Ishikawa (cell line): ENCODE measurements at regions not wholly inside any gene's neighbourhood (a gene's known extent, or its start where the extent isn't known, plus 50 kb on each side); places are given as distances from the start of the nearest gene placed in this dataset.

Experiments
- CEBPB ChIP-seq: IDR thresholded peaks from 2 replicates; pipeline ENCODE4 v1.6.1; 2012
- CREB1 ChIP-seq: IDR thresholded peaks from 2 replicates; pipeline ENCODE4 v1.6.1; 2012; ENCODE audit warnings: low read depth
- EGR1 ChIP-seq: IDR thresholded peaks from 2 replicates; pipeline ENCODE4 v1.6.1; 2012
- EP300 ChIP-seq: IDR thresholded peaks from 2 replicates; pipeline ENCODE4 v1.6.1; 2012; ENCODE audit warnings: borderline replicate concordance
- FOXM1 ChIP-seq: IDR thresholded peaks from 2 replicates; pipeline ENCODE4 v1.6.1; 2012; ENCODE audit warnings: low read depth, borderline replicate concordance
- NFIC ChIP-seq: IDR thresholded peaks from 2 replicates; pipeline ENCODE4 v1.6.1; 2012
- RAD21 ChIP-seq: IDR thresholded peaks from 2 replicates; pipeline ENCODE4 v1.6.1; 2012; ENCODE audit warnings: low read depth
- TAF1 ChIP-seq: IDR thresholded peaks from 2 replicates; pipeline ENCODE4 v1.6.1; 2012; ENCODE audit warnings: low read depth, mild to moderate bottlenecking
- TCF12 ChIP-seq: IDR thresholded peaks from 2 replicates; pipeline ENCODE4 v1.6.1; 2012; ENCODE audit warnings: low read depth
- TEAD4 ChIP-seq: IDR thresholded peaks from 2 replicates; pipeline ENCODE4 v1.6.1; 2012
- YY1 ChIP-seq: IDR thresholded peaks from 2 replicates; pipeline ENCODE4 v1.6.1; 2012; ENCODE audit warnings: low read depth
- ZBTB7A ChIP-seq: IDR thresholded peaks from 2 replicates; pipeline ENCODE4 v1.6.1; 2012; ENCODE audit warnings: low read depth
- TF ChIP-seq, protein P1 (sequence below): IDR thresholded peaks from 2 replicates; pipeline ENCODE4 v1.6.1; 2012
- TF ChIP-seq, protein P2 (sequence below): IDR thresholded peaks from 2 replicates; pipeline ENCODE4 v1.6.1; 2012; ENCODE audit warnings: low read depth, mild to moderate bottlenecking
- TF ChIP-seq, protein P3 (sequence below): IDR thresholded peaks from 2 replicates; pipeline ENCODE4 v1.6.1; 2012

DNA sequence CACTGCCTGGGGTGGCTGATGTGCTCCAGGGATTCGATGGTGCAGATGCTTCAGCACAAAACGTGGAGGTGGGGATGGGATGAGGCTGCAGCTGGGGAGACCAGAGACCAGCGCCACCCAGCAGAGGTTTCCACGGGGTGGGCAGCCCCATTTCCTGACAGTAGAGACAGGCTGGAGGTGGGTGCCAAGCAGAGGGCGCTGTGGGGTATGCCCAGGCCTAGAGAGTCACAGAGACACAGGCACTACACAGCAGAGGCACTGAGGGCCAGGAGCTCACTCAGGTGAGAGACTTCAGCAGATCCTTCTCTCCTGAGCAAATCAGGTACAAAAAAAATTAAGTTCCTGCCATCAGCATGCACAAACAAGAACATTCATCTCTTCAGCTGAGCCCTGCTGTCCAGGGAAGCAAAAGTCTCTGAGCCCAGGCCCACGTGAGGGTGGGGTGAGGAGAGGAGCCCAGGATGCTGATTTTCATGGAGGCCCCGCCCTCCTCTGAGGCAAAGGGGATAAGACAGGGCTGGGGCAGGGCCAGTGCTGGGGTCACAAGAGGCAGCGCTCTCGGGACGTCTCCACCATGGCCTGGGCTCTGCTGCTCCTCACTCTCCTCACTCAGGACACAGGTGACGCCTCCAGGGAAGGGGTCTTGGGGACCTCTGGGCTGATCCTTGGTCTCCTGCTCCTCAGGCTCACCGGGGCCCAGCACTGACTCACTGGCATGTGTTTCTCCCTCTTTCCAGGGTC is 53.1 kb downstream of the GGTLC2 start:
- no peak for TF ChIP-seq YY1
- no peak for TF ChIP-seq NFIC
- TF ChIP-seq EGR1 = no peak
- TF ChIP-seq TEAD4 = no peak
- no peak for TF ChIP-seq CEBPB
- no peak for TF ChIP-seq RAD21
- TF ChIP-seq CREB1 = no peak
- no peak for TF ChIP-seq EP300
- TF ChIP-seq, protein P1, sequence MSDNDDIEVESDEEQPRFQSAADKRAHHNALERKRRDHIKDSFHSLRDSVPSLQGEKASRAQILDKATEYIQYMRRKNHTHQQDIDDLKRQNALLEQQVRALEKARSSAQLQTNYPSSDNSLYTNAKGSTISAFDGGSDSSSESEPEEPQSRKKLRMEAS = no peak
- TF ChIP-seq, protein P2, sequence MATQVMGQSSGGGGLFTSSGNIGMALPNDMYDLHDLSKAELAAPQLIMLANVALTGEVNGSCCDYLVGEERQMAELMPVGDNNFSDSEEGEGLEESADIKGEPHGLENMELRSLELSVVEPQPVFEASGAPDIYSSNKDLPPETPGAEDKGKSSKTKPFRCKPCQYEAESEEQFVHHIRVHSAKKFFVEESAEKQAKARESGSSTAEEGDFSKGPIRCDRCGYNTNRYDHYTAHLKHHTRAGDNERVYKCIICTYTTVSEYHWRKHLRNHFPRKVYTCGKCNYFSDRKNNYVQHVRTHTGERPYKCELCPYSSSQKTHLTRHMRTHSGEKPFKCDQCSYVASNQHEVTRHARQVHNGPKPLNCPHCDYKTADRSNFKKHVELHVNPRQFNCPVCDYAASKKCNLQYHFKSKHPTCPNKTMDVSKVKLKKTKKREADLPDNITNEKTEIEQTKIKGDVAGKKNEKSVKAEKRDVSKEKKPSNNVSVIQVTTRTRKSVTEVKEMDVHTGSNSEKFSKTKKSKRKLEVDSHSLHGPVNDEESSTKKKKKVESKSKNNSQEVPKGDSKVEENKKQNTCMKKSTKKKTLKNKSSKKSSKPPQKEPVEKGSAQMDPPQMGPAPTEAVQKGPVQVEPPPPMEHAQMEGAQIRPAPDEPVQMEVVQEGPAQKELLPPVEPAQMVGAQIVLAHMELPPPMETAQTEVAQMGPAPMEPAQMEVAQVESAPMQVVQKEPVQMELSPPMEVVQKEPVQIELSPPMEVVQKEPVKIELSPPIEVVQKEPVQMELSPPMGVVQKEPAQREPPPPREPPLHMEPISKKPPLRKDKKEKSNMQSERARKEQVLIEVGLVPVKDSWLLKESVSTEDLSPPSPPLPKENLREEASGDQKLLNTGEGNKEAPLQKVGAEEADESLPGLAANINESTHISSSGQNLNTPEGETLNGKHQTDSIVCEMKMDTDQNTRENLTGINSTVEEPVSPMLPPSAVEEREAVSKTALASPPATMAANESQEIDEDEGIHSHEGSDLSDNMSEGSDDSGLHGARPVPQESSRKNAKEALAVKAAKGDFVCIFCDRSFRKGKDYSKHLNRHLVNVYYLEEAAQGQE = no peak
- TF ChIP-seq FOXM1 = no peak
- no peak for TF ChIP-seq TAF1
- TF ChIP-seq, protein P3, sequence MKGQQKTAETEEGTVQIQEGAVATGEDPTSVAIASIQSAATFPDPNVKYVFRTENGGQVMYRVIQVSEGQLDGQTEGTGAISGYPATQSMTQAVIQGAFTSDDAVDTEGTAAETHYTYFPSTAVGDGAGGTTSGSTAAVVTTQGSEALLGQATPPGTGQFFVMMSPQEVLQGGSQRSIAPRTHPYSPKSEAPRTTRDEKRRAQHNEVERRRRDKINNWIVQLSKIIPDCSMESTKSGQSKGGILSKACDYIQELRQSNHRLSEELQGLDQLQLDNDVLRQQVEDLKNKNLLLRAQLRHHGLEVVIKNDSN = no peak
- TF ChIP-seq TCF12 = no peak

DNA sequence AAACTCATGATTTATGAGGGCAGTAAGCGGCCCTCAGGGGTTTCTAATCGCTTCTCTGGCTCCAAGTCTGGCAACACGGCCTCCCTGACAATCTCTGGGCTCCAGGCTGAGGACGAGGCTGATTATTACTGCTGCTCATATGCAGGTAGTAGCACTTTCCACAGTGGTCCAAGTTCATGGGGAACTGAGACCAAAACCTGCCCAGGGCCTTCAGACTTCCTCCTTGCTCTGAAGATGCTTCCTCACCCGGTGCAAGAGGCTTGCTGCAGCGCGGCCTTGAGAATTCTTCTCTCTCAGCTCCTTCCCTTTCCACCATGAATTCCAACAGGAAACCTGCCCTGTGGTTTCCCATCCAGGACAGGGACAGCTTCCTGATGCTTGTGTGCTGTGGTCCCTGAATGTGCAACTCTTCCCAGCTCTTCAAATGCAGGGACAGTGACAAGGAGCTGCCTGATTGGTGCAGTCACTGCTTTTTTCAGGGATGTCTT is 53.9 kb downstream of the GGTLC2 start:
- TF ChIP-seq EGR1 = no peak
- no peak for TF ChIP-seq CEBPB
- TF ChIP-seq, protein P1 = no peak
- TF ChIP-seq TEAD4 = no peak
- TF ChIP-seq NFIC = no peak
- TF ChIP-seq TCF12 = no peak
- TF ChIP-seq, protein P2 = no peak
- TF ChIP-seq RAD21 = no peak
- no peak for TF ChIP-seq YY1
- no peak for TF ChIP-seq EP300
- TF ChIP-seq, protein P3 = no peak

DNA sequence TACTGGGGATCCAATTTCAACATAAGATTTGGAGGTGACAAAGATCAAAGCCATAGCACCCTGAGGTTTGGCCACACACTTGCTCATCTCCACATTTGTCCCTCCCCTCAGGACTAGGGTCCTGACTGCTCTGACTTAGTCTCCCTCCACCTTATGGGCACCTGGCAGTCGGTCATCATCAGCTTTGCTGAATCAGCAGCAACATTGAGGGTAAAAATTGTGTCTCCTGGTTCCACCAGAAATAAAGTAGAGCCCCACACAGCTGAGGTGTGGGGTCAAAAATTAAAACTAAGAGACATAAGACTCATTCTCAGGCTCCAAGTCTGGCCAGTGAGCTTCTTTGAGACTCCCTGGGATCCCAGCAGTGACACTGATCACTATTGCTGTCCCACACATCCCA is 56.2 kb downstream of the GGTLC2 start:
- TF ChIP-seq, protein P1 = no peak
- TF ChIP-seq CEBPB (no peak), FOXM1 (no peak), RAD21 (no peak), EGR1 (no peak), TCF12 (no peak), TAF1 (no peak), ZBTB7A (no peak), EP300 (no peak), TEAD4 (no peak), CREB1 (no peak), NFIC (no peak)
- TF ChIP-seq, protein P3 = no peak
- TF ChIP-seq, protein P2 = no peak
